ENCODE measurements at regions not wholly inside any gene's neighbourhood (a gene's known extent, or its start where the extent isn't known, plus 50 kb on each side); places are given as distances from the start of the nearest gene placed in this dataset.

DNA sequence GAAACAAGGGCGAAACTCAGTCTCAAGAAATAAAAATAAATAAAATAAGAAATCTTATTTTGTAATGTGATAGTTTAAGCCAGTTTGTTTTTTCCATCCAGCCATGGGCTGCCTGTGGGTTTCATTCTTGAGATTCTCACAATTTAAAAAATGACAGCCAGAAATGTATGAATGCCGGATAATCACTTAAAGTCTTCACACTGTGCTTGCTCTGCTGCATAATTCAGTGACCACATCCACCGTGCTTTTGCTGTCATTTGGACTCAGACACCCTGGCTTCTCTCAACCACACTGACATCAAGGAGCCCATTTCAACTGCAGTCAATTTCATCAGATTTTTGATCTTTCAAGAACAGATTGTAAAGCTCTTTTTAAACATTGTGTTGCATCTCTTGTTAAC is 61.0 kb upstream of the DAPK1 start:
- TF ChIP-seq, protein P1, sequence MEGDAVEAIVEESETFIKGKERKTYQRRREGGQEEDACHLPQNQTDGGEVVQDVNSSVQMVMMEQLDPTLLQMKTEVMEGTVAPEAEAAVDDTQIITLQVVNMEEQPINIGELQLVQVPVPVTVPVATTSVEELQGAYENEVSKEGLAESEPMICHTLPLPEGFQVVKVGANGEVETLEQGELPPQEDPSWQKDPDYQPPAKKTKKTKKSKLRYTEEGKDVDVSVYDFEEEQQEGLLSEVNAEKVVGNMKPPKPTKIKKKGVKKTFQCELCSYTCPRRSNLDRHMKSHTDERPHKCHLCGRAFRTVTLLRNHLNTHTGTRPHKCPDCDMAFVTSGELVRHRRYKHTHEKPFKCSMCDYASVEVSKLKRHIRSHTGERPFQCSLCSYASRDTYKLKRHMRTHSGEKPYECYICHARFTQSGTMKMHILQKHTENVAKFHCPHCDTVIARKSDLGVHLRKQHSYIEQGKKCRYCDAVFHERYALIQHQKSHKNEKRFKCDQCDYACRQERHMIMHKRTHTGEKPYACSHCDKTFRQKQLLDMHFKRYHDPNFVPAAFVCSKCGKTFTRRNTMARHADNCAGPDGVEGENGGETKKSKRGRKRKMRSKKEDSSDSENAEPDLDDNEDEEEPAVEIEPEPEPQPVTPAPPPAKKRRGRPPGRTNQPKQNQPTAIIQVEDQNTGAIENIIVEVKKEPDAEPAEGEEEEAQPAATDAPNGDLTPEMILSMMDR (IDR thresholded peaks at IDR 0.05; ENCODE audit: low read depth, low read length, poor library complexity, severe bottlenecking), result no peak
- no peak for TF ChIP-seq EZH2phosphoT487 (IDR thresholded peaks at IDR 0.05; ENCODE audit: borderline replicate concordance, low read length)

Measured in DOHH2 (cell line).